Calu3 (cell line): ENCODE measurements at regions not wholly inside any gene's neighbourhood (a gene's known extent, or its start where the extent isn't known, plus 50 kb on each side); places are given as distances from the start of the nearest gene placed in this dataset.

Source experiments
- BruUV-seq: library from RNA; stranded (reverse); fragments of 400-500 nt; replicated peaks from 2 replicates; lab custom pipeline; 2021; lab: Mats Ljungman, UMichigan
- CTCF ChIA-PET: fragments of 300-600 bp; sonication (Branson Sonifier 250); formaldehyde crosslinking; loops from one replicate; lab custom pipeline; 2022; ENCODE audit warnings: antibody characterized with exemption; lab: Charles Lee
- DNase-seq: peaks from one replicate; pipeline ENCODE4 v3.0.0; 2022
- H3K27ac Mint-ChIP-seq: one replicate; pipeline ENCODE4 v1.8.0; 2022; ENCODE audit warnings: mixed read lengths; ENCODE audit not compliant: unreplicated experiment
- H3K27me3 Mint-ChIP-seq: one replicate; pipeline ENCODE4 v1.8.0; 2022; ENCODE audit warnings: mixed read lengths; ENCODE audit not compliant: unreplicated experiment
- H3K36me3 Mint-ChIP-seq: one replicate; pipeline ENCODE4 v1.8.0; 2022; ENCODE audit warnings: mild to moderate bottlenecking, moderate library complexity, mixed read lengths; ENCODE audit not compliant: insufficient read depth, unreplicated experiment
- H3K4me1 Mint-ChIP-seq: one replicate; pipeline ENCODE4 v1.8.0; 2022; ENCODE audit warnings: mild to moderate bottlenecking, low read depth, mixed read lengths; ENCODE audit not compliant: unreplicated experiment
- H3K4me3 Mint-ChIP-seq: one replicate; pipeline ENCODE4 v1.8.0; 2022; ENCODE audit warnings: mild to moderate bottlenecking, low read depth, moderate library complexity, mixed read lengths; ENCODE audit not compliant: unreplicated experiment
- H3K9me3 Mint-ChIP-seq: one replicate; pipeline ENCODE4 v1.8.0; 2022; ENCODE audit warnings: low read depth, mixed read lengths; ENCODE audit not compliant: unreplicated experiment
- intact Hi-C: fragments of 100-400 bp; cut with micrococcal nuclease; formaldehyde crosslinking; loops from one replicate; pipeline ENCODE4 v1.10.0; 2022; ENCODE audit not compliant: unreplicated experiment
- TF ChIP-seq, protein P1 (sequence below): fragments of 200-600 bp; IDR thresholded peaks from one replicate; pipeline ENCODE4 v1.8.0; 2022; ENCODE audit warnings: antibody characterized with exemption; ENCODE audit not compliant: unreplicated experiment

DNA sequence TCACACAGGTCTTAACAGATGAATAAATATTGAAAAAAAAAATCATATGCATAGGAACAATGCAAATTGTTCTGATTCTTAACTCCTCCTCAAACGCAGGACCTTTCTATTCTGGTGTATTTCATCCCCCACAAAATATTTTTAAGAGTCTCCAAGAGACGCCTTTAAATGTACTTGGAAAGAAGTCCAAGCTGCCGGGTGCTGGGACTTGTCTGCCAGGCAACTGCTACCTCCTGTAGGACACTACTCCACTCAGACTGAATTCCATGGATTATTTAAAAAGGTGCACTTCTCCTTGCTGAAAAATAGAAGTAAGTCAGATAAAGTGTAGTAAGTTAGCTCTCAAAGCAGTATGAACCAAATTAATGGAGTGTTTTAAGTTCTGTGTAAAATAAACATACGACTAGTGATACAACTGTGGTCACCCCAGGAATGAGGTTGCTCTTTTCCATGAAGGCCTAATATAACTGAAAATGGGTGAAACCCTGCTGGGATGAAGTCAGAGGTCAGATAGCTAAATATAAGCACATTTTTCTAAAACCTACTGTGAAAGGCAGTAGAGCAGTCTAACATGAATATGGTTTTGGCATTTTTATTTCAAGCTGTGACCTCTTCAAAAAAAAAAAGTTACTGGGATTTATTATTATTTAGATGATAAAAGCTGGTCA is 189.2 kb upstream of the PBX1 start:
- no peak overlapping the region for H3K27ac Mint-ChIP-seq
- H3K36me3 Mint-ChIP-seq: no peaks in the 10 kb centered on the region
- H3K4me3 Mint-ChIP-seq: no peak overlapping the region
- CTCF ChIA-PET: no interaction called here
- peaks cover 10% of the 10 kb centered on the region for H3K9me3 Mint-ChIP-seq
- H3K4me1 Mint-ChIP-seq: no peaks in the 10 kb centered on the region
- TF ChIP-seq, protein P1, sequence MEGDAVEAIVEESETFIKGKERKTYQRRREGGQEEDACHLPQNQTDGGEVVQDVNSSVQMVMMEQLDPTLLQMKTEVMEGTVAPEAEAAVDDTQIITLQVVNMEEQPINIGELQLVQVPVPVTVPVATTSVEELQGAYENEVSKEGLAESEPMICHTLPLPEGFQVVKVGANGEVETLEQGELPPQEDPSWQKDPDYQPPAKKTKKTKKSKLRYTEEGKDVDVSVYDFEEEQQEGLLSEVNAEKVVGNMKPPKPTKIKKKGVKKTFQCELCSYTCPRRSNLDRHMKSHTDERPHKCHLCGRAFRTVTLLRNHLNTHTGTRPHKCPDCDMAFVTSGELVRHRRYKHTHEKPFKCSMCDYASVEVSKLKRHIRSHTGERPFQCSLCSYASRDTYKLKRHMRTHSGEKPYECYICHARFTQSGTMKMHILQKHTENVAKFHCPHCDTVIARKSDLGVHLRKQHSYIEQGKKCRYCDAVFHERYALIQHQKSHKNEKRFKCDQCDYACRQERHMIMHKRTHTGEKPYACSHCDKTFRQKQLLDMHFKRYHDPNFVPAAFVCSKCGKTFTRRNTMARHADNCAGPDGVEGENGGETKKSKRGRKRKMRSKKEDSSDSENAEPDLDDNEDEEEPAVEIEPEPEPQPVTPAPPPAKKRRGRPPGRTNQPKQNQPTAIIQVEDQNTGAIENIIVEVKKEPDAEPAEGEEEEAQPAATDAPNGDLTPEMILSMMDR: no peak
- DNase-seq: no peak
- H3K27me3 Mint-ChIP-seq: no peaks in the 10 kb centered on the region
- intact Hi-C loops: no loop called here
- BruUV-seq: no TSS peak

- H3K27ac Mint-ChIP-seq: no peak overlapping the region
- peaks cover 15% of the 10 kb centered on the region for H3K27me3 Mint-ChIP-seq
- CTCF ChIA-PET: interaction anchor here (0.6 kb wide), 1 partner anchor 413 kb away, joined by 5 read pairs; no protein-coding TSS in a partner anchor
- H3K36me3 Mint-ChIP-seq: no peaks in the 10 kb centered on the region
- intact Hi-C loops: no loop called here
- H3K4me3 Mint-ChIP-seq: no peak overlapping the region
- TF ChIP-seq, protein P1: no peak
- no peak for DNase-seq
- no TSS peak for BruUV-seq
- H3K9me3 Mint-ChIP-seq: peaks cover 3% of the 10 kb centered on the region
- no peaks in the 10 kb centered on the region for H3K4me1 Mint-ChIP-seq
These were observed 178.1 kb upstream of the PBX1 start for GRCh38 chr1:164380893-164381292.

DNA sequence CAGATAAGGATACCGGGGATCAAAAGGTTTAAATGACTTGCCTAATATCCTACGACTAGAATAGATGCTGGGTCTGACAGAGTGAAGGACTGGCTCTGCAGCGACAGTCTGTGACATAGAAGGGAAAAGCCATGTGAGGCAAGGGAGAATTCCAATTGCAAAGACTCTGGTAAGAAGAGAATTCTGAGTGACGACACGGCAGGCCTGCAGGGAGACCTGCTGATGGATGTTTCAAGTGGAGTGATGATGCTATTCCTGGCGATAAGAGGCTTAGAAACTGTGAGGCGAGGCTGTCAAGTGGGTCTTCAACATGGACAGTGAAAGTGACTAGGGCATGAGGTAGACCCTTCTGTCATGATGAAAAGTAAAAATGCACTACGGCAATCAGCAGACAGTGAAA is 176.6 kb upstream of the PBX1 start:
- no peak for DNase-seq
- Mint-ChIP-seq H3K36me3 (no peaks in the 10 kb centered on the region), H3K4me3 (no peak overlapping the region), H3K4me1 (no peaks in the 10 kb centered on the region), H3K27me3 (peaks cover 15% of the 10 kb centered on the region), H3K27ac (no peak overlapping the region), H3K9me3 (peaks cover 3% of the 10 kb centered on the region)
- BruUV-seq: no TSS peak
- TF ChIP-seq, protein P1: no peak
- CTCF ChIA-PET: no interaction called here
- intact Hi-C loops: no loop called here

GRCh38 chr1:164384262-164384661 is 174.7 kb upstream of the PBX1 start:
- CTCF ChIA-PET: no interaction called here
- Mint-ChIP-seq H3K4me3 (no peak overlapping the region), H3K27ac (no peak overlapping the region), H3K36me3 (no peaks in the 10 kb centered on the region), H3K27me3 (peaks cover 15% of the 10 kb centered on the region), H3K9me3 (peaks cover 6% of the 10 kb centered on the region), H3K4me1 (no peaks in the 10 kb centered on the region)
- TF ChIP-seq, protein P1: no peak
- intact Hi-C loops: no loop called here
- no peak for DNase-seq
- BruUV-seq: no TSS peak
